ENCODE measurements at regions not wholly inside any gene's neighbourhood (a gene's known extent, or its start where the extent isn't known, plus 50 kb on each side); places are given as distances from the start of the nearest gene placed in this dataset.

DNA sequence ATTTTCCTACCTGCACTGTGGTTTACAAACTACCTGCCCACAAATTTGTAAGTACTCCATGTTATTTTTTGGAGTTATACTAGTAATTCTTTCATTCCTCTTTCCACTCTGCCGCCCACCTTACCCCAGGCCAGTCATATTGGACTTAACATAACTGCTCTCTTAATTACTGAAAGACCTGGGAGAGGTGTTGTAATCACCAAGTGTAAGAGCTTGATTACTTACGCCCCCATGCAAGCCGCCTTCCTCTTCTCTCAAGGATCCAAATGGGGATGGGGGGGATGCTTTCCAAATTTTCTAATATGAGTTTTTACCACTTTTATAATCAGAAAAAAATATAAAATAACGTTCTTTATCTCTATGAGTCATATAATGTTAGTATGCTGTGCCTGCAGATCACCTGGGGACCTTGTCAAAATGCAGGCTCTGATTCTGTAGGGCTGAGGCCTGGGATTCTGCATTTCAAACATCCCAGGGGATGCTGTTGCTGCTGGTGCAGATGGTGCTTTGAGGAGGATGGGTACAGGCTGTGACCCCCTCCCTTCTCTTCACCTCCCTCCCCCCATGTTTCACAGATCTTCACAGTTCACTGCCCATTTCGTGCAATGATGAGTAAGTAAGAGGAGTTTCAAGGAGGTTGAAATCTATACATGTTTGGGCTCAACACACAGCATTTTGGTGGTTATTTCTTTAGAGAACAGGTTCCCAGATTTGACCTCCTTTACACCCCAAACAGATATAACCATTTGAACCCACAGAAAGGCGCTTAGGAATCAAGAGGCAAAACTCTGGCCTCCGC lies 87.3 kb downstream of the SEC61B start:
- ChIA-PET POLR2A (ENCODE audit: low non-redundant PET) (no interaction called here), CTCF (no interaction called here)
- Histone ChIP-seq H3K4me1 (ENCODE audit: insufficient read depth, low read length, poor library complexity, severe bottlenecking) (no peaks in the 10 kb centered on the region), H3K27ac (ENCODE audit: low read depth, low read length, poor library complexity, severe bottlenecking) (no peak overlapping the region), H3K9me3 (ENCODE audit: low read depth, low read length, poor library complexity, severe bottlenecking) (no peaks in the 10 kb centered on the region), H3K36me3 (ENCODE audit: insufficient read depth, low read length, poor library complexity, severe bottlenecking) (no peaks in the 10 kb centered on the region), H3K27me3 (replicated peaks; ENCODE audit: insufficient read depth, low read depth, low read length, poor library complexity) (no peaks in the 10 kb centered on the region), H3K4me3 (ENCODE audit: low read depth, low read length, poor library complexity, severe bottlenecking) (no peak overlapping the region)
- intact Hi-C loops (cut with micrococcal nuclease; ENCODE audit: unreplicated experiment): no loop called here
- TF ChIP-seq, protein P1, sequence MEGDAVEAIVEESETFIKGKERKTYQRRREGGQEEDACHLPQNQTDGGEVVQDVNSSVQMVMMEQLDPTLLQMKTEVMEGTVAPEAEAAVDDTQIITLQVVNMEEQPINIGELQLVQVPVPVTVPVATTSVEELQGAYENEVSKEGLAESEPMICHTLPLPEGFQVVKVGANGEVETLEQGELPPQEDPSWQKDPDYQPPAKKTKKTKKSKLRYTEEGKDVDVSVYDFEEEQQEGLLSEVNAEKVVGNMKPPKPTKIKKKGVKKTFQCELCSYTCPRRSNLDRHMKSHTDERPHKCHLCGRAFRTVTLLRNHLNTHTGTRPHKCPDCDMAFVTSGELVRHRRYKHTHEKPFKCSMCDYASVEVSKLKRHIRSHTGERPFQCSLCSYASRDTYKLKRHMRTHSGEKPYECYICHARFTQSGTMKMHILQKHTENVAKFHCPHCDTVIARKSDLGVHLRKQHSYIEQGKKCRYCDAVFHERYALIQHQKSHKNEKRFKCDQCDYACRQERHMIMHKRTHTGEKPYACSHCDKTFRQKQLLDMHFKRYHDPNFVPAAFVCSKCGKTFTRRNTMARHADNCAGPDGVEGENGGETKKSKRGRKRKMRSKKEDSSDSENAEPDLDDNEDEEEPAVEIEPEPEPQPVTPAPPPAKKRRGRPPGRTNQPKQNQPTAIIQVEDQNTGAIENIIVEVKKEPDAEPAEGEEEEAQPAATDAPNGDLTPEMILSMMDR (conservative IDR thresholded peaks at IDR 0.05; ENCODE audit: low read depth, low read length): no peak
- TF ChIP-seq EZH2 (IDR thresholded peaks at IDR 0.05; ENCODE audit: borderline replicate concordance, low read depth, low read length, poor library complexity, severe bottlenecking): no peak
- no peak for DNase-seq (ENCODE audit: low spot score)
- BruUV-seq (replicated peaks): no TSS peak

DNA sequence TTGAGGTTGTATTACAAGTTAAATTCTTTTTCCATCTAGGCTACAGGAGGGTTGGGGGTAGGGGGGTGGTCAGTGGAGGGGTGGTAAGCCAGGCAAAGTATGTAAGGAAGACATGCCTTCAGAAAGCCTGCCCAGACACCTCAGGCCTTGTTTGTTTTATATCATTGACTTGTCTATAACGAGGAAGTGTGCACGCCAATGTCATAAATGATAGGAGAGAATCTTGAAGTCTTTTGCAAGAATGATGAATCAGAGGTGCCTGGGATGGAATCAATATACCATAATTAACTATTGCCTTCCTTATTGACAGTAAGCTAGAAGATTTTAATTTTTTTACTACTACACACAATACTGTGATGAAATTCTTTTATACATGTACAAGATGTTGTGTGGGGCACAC lies 90.7 kb downstream of the SEC61B start:
- no peak for DNase-seq (ENCODE audit: low spot score)
- intact Hi-C loops (cut with micrococcal nuclease; ENCODE audit: unreplicated experiment): no loop called here
- no peaks in the 10 kb centered on the region for H3K9me3 ChIP-seq (ENCODE audit: low read depth, low read length, poor library complexity, severe bottlenecking)
- no peaks in the 10 kb centered on the region for H3K36me3 ChIP-seq (ENCODE audit: insufficient read depth, low read length, poor library complexity, severe bottlenecking)
- no peak overlapping the region for H3K4me3 ChIP-seq (ENCODE audit: low read depth, low read length, poor library complexity, severe bottlenecking)
- H3K27ac ChIP-seq (ENCODE audit: low read depth, low read length, poor library complexity, severe bottlenecking): no peak overlapping the region
- CTCF ChIA-PET: no interaction called here
- no TSS peak for BruUV-seq (replicated peaks)
- POLR2A ChIA-PET (ENCODE audit: low non-redundant PET): no interaction called here
- TF ChIP-seq, protein P1 (conservative IDR thresholded peaks at IDR 0.05; ENCODE audit: low read depth, low read length): no peak
- TF ChIP-seq EZH2 (IDR thresholded peaks at IDR 0.05; ENCODE audit: borderline replicate concordance, low read depth, low read length, poor library complexity, severe bottlenecking): no peak
- H3K4me1 ChIP-seq (ENCODE audit: insufficient read depth, low read length, poor library complexity, severe bottlenecking): no peaks in the 10 kb centered on the region
- H3K27me3 ChIP-seq (replicated peaks; ENCODE audit: insufficient read depth, low read depth, low read length, poor library complexity): no peaks in the 10 kb centered on the region

DNA sequence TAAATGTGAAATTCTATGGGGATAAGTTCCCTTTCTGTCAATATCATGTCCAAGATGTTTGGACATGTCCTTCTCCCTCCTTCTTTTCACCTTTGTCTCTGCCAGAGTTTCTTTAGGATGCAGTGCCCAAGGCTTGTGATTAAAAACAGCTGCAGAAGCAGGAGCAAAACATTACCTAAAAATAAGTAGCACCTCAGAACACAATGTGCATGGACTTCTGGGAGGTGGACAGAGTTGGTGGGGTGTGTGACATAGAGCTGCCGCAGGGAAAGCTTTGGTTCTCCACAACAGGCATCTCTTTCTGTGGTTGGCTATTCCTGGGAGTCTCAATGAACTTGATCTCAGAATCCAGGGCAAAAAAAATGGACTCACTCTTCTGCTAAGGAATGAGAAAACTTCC lies 97.0 kb downstream of the SEC61B start:
- Histone ChIP-seq H3K4me3 (ENCODE audit: low read depth, low read length, poor library complexity, severe bottlenecking) (no peak overlapping the region), H3K9me3 (ENCODE audit: low read depth, low read length, poor library complexity, severe bottlenecking) (no peaks in the 10 kb centered on the region), H3K4me1 (ENCODE audit: insufficient read depth, low read length, poor library complexity, severe bottlenecking) (no peaks in the 10 kb centered on the region), H3K36me3 (ENCODE audit: insufficient read depth, low read length, poor library complexity, severe bottlenecking) (no peaks in the 10 kb centered on the region), H3K27me3 (replicated peaks; ENCODE audit: insufficient read depth, low read depth, low read length, poor library complexity) (no peaks in the 10 kb centered on the region), H3K27ac (ENCODE audit: low read depth, low read length, poor library complexity, severe bottlenecking) (no peak overlapping the region)
- intact Hi-C loops (cut with micrococcal nuclease; ENCODE audit: unreplicated experiment): no loop called here
- BruUV-seq (replicated peaks): no TSS peak
- ChIA-PET CTCF (no interaction called here), POLR2A (ENCODE audit: low non-redundant PET) (no interaction called here)
- no peak for DNase-seq (ENCODE audit: low spot score)
- TF ChIP-seq, protein P1 (conservative IDR thresholded peaks at IDR 0.05; ENCODE audit: low read depth, low read length): no peak
- TF ChIP-seq EZH2 (IDR thresholded peaks at IDR 0.05; ENCODE audit: borderline replicate concordance, low read depth, low read length, poor library complexity, severe bottlenecking): no peak

Measured in A673 (cell line).